ENCODE measurements at regions not wholly inside any gene's neighbourhood (a gene's known extent, or its start where the extent isn't known, plus 50 kb on each side); places are given as distances from the start of the nearest gene placed in this dataset.

DNA sequence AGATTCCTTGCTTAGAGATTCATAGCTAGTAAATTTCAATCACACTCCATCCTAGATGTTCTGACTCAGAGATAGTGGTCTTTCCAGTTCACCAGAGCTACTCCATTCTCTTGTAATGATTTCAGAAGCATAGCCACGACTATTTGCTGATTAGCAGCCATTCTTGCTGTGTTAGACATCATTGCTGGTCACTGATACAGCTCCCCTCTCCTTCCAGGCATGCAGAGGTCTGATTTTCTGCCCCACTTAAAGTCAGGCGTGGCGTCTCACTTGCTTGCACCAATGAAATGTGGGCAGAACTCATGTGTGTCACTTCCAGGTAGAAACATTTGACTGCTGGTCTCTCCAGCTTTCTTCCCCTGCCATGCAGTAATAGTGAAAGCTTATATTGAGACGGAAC, 168.9 kb upstream of the JARID2 start:
- TF ChIP-seq, protein P1, sequence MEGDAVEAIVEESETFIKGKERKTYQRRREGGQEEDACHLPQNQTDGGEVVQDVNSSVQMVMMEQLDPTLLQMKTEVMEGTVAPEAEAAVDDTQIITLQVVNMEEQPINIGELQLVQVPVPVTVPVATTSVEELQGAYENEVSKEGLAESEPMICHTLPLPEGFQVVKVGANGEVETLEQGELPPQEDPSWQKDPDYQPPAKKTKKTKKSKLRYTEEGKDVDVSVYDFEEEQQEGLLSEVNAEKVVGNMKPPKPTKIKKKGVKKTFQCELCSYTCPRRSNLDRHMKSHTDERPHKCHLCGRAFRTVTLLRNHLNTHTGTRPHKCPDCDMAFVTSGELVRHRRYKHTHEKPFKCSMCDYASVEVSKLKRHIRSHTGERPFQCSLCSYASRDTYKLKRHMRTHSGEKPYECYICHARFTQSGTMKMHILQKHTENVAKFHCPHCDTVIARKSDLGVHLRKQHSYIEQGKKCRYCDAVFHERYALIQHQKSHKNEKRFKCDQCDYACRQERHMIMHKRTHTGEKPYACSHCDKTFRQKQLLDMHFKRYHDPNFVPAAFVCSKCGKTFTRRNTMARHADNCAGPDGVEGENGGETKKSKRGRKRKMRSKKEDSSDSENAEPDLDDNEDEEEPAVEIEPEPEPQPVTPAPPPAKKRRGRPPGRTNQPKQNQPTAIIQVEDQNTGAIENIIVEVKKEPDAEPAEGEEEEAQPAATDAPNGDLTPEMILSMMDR (conservative IDR thresholded peaks at IDR 0.05) = no peak
- no peak for TF ChIP-seq EZH2 (IDR thresholded peaks at IDR 0.05; ENCODE audit: low read depth)
